ENCODE measurements at regions not wholly inside any gene's neighbourhood (a gene's known extent, or its start where the extent isn't known, plus 50 kb on each side); places are given as distances from the start of the nearest gene placed in this dataset.
"Not testable (repeated sequence)": the region's sequence is repeated elsewhere in the genome, so short reads cannot be mapped to it uniquely, and the experiment has no call there.

- TF ChIP-seq POLR2AphosphoS5 (IDR thresholded peaks at IDR 0.05; ENCODE audit: low read depth, low read length); REST (IDR thresholded peaks at IDR 0.05; ENCODE audit: low read depth, low read length); RAD21 (IDR thresholded peaks at IDR 0.05; ENCODE audit: low read length); CTCF (IDR thresholded peaks at IDR 0.05); USF1 (IDR thresholded peaks at IDR 0.05; ENCODE audit: borderline replicate concordance, low read depth); FOXJ3 (CRISPR knock-in tag; IDR thresholded peaks at IDR 0.05); YY1 (IDR thresholded peaks at IDR 0.05; ENCODE audit: low read depth); CHD2 (IDR thresholded peaks at IDR 0.05; ENCODE audit: low read length, partially characterized antibody); TEAD4 (IDR thresholded peaks at IDR 0.05; ENCODE audit: borderline replicate concordance, insufficient read depth); SMC3 (IDR thresholded peaks at IDR 0.05; ENCODE audit: low read depth, low read length); USF2 (IDR thresholded peaks at IDR 0.05; ENCODE audit: borderline replicate concordance, low read depth, low read length); JUND (IDR thresholded peaks at IDR 0.05): not testable (repeated sequence)
Observed at GRCh38 chr2:34750742-34751141, 1151.6 kb upstream of the FAM98A start.

Data from SK-N-SH (cell line).